Activated CD8-positive, alpha-beta T cell treated with anti-CD3 and anti-CD28 coated beads for 36 hours (primary cell): ENCODE measurements at regions not wholly inside any gene's neighbourhood (a gene's known extent, or its start where the extent isn't known, plus 50 kb on each side); places are given as distances from the start of the nearest gene placed in this dataset.
A peak's percentile ranks its signal among the peaks of the same experiment; 100 is the strongest.

Source experiments
- ATAC-seq: fragments of 200-7000 bp; cut with Tn5 transposase; one replicate; pipeline ENCODE4 v1.10.0; 2021; ENCODE audit warnings: mild to moderate bottlenecking, moderate library complexity
- CTCF ChIA-PET: fragments of 350-600 bp; sonication (Branson Sonifier 250); formaldehyde crosslinking; loops from one replicate; lab custom pipeline; 2021; ENCODE audit warnings: antibody characterized with exemption; lab: Charles Lee
- POLR2A ChIA-PET: fragments of 350-600 bp; sonication (Branson Sonifier 250); formaldehyde crosslinking; loops from one replicate; lab custom pipeline; 2021; ENCODE audit warnings: antibody characterized with exemption; lab: Charles Lee
- DNase-seq: peaks from one replicate; pipeline ENCODE4 v3.0.0-alpha.2; 2020
- H3K27ac Mint-ChIP-seq: one replicate; pipeline ENCODE4 v1.8.0; 2021; ENCODE audit warnings: mild to moderate bottlenecking, mixed read lengths
- H3K27me3 Mint-ChIP-seq: one replicate; pipeline ENCODE4 v1.8.0; 2021; ENCODE audit warnings: mixed read lengths
- H3K36me3 Mint-ChIP-seq: one replicate; pipeline ENCODE4 v1.8.0; 2021; ENCODE audit warnings: low read depth, mixed read lengths
- H3K4me1 Mint-ChIP-seq: one replicate; pipeline ENCODE4 v1.8.0; 2021; ENCODE audit warnings: low read depth, mixed read lengths
- H3K4me3 Mint-ChIP-seq: one replicate; pipeline ENCODE4 v1.8.0; 2021; ENCODE audit warnings: mild to moderate bottlenecking, moderate library complexity, mixed read lengths
- H3K9me3 Mint-ChIP-seq: one replicate; pipeline ENCODE4 v1.8.0; 2021; ENCODE audit warnings: mixed read lengths
- intact Hi-C: fragments of 100-400 bp; cut with micrococcal nuclease; formaldehyde crosslinking; loops from one replicate; pipeline ENCODE4 v1.10.0; 2022
- TF ChIP-seq, protein P1 (sequence below): fragments of 200-600 bp; IDR thresholded peaks from one replicate; pipeline ENCODE4 v1.8.0; 2022; ENCODE audit warnings: antibody characterized with exemption, mild to moderate bottlenecking

DNA sequence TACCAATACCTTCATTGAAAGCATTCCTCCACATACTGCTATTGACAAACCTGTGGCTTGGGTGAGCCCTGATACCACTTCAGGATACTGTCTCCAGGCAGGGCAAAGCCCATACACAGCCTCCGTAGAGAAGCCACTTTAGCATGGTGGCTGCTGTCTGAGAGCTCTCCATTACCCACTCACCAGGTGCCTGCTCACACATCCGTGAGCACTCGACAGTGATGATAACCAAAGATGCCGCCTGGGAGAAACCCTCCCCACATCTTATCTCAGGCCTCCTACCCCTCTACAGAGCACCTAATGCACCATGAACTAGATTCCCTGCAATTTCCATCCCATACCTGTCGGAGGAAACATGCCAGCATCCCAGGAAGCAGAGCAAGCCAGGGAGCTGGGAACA is 57.6 kb upstream of the KLHL29 start:
- ATAC-seq, result no peak
- Mint-ChIP-seq H3K4me3 (no peak overlapping the region), H3K27me3 (peaks cover 9% of the 10 kb centered on the region), H3K4me1 (no peaks in the 10 kb centered on the region), H3K27ac (no peak overlapping the region), H3K36me3 (no peaks in the 10 kb centered on the region), H3K9me3 (no peaks in the 10 kb centered on the region)
- TF ChIP-seq, protein P1, sequence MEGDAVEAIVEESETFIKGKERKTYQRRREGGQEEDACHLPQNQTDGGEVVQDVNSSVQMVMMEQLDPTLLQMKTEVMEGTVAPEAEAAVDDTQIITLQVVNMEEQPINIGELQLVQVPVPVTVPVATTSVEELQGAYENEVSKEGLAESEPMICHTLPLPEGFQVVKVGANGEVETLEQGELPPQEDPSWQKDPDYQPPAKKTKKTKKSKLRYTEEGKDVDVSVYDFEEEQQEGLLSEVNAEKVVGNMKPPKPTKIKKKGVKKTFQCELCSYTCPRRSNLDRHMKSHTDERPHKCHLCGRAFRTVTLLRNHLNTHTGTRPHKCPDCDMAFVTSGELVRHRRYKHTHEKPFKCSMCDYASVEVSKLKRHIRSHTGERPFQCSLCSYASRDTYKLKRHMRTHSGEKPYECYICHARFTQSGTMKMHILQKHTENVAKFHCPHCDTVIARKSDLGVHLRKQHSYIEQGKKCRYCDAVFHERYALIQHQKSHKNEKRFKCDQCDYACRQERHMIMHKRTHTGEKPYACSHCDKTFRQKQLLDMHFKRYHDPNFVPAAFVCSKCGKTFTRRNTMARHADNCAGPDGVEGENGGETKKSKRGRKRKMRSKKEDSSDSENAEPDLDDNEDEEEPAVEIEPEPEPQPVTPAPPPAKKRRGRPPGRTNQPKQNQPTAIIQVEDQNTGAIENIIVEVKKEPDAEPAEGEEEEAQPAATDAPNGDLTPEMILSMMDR, result no peak
- POLR2A ChIA-PET, result no interaction called here
- intact Hi-C loops, result no loop called here
- CTCF ChIA-PET, result interaction anchor here (0.9 kb wide), 1 partner anchor 18 kb away, joined by 3 read pairs; no protein-coding TSS in a partner anchor
- no peak for DNase-seq

DNA sequence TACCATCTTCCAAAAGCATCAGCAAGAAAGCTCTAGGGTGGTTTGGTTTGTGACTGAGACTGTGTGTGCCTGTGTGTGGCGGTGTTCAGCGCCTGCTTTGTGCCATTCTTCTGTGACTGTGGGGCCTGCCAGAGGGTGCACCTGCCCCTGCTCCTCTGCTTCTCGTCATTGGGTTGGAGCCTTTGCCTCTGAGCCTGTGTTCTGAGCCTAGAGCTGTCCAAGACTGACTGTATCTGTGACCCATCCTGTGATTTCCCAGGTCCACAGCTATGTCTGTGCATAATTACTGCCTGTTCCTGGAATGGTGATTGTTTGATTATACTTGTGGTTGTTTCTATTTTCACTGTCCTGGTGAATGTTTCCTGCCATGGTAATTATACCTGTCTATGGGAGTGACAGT is 57.1 kb upstream of the KLHL29 start:
- Mint-ChIP-seq H3K27me3 (peaks cover 9% of the 10 kb centered on the region), H3K4me1 (no peaks in the 10 kb centered on the region), H3K4me3 (no peak overlapping the region), H3K9me3 (no peaks in the 10 kb centered on the region), H3K27ac (no peak overlapping the region), H3K36me3 (no peaks in the 10 kb centered on the region)
- ChIA-PET POLR2A (no interaction called here), CTCF (no interaction called here)
- intact Hi-C loops, result no loop called here
- TF ChIP-seq, protein P1, result no peak
- DNase-seq, result no peak
- ATAC-seq, result no peak

DNA sequence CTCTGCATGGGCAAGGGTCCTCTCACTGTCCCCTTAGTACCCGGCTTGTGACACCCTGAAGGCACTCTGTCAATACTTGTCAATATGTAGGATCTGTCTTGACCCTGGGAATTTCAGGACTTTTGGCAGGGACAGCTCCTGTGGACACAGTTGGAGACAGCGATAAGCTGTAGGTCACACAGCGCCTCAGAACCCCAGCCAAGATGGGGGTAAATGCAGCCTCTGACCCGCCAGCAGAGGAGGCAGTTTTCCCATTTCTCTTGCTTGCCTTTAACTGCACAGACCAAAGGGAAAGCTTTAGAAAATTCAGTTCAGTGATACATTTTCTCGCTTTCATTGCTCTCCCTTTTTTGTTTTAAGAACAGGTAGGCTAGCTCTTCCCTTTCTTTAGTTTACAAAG is 54.8 kb upstream of the KLHL29 start:
- ChIA-PET CTCF (interaction anchor here (1.5 kb wide), 1 partner anchor 130 kb away, joined by 4 read pairs; no protein-coding TSS in a partner anchor), POLR2A (no interaction called here)
- no peaks in the 10 kb centered on the region for H3K4me1 Mint-ChIP-seq
- intact Hi-C loops, result no loop called here
- no peak overlapping the region for H3K27ac Mint-ChIP-seq
- no peak for ATAC-seq
- DNase-seq, result peak; percentile 11
- no peaks in the 10 kb centered on the region for H3K9me3 Mint-ChIP-seq
- no peaks in the 10 kb centered on the region for H3K36me3 Mint-ChIP-seq
- no peak overlapping the region for H3K4me3 Mint-ChIP-seq
- H3K27me3 Mint-ChIP-seq, result peaks cover 11% of the 10 kb centered on the region
- TF ChIP-seq, protein P1, result no peak
